Head of caudate nucleus (tissue), 42 donors: ENCODE measurements at regions not wholly inside any gene's neighbourhood (a gene's known extent, or its start where the extent isn't known, plus 50 kb on each side); places are given as distances from the start of the nearest gene placed in this dataset.
"Not testable (repeated sequence)": the region's sequence is repeated elsewhere in the genome, so short reads cannot be mapped to it uniquely, and the experiment has no call there.

Experiments
- DNase-seq, 42 donors: peaks; one replicate each; pipeline versions ENCODE4 v3.0.0 to v3.0.0-alpha.2; 2020 to 2021; ENCODE audit warnings: mixed read lengths in 7 of 42
- intact Hi-C: fragments of 100-400 bp; cut with DNase I; formaldehyde crosslinking; loops from one replicate; pipeline ENCODE4 v1.15.0; 2022

DNA sequence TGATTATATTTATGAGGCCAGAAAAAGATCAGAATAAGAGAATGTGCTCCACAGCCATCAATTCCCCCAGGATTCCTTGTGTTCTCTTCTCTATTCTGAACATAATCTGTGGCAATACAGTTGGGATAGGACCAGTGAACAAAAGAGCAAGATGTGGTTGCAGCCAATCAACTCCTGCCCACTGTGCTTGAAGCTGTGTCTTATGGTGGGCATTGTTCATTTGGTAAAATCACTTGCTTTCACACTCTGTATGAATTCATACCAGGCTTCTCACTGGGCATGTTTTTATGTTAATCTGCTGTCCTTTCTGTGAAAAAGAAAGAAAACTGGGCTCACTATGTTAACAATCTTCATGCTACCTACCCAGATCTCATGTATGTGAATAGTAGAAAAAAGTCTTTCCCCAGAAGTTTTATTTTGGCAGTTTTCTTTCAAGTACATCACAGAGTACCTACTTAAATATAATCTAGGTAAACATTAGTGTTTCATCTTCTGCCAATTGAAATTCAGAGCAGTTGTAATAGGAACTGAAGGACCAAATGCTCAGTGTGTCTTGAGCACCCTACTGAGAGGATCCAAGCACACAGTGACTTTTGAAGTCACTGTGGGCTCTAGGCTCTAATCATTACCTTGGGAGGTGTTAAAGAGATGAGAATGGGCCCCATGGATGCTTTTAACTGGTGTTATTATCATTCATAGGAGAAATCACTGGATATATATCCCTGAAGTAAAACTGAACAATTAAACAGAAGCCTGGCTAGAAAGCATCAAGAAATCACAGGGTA lies 429.2 kb upstream of the TRAM1L1 start:
- no peak for DNase-seq
- intact Hi-C loops, result no loop called here

DNA sequence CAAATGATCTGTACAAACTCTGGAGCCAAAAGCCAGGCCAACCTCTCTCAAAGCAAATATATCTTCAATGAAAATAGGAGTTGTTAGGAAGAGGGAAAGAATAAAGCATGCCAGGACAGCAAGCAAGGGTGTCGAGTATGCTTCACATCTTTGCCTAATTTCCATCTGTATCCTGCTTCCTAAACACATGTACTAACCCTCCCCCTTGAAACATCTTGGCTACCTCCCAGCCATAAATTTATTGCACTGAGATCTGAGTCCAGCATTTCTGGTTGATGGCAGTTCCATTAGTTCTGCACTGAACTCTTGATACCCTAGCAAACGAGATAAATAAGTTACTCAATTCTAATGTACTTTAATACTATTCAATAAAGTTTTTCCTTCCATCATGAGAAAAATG lies 430.5 kb upstream of the TRAM1L1 start:
- intact Hi-C loops, result no loop called here
- DNase-seq, result no peak

- intact Hi-C loops, result no loop called here
Measured at GRCh38 chr4:117527601-117528000, 442.2 kb upstream of the TRAM1L1 start.

GRCh38 chr4:117529401-117529800 lies 444.0 kb upstream of the TRAM1L1 start:
- intact Hi-C loops, result no loop called here
- DNase-seq, result no peak

More at GRCh38 chr4:117527601-117528000, 442.2 kb upstream of the TRAM1L1 start:
- DNase-seq, result no peak

- intact Hi-C loops, result no loop called here
- no peak for DNase-seq
Measured at GRCh38 chr4:117533501-117533900, 448.1 kb upstream of the TRAM1L1 start.

DNA sequence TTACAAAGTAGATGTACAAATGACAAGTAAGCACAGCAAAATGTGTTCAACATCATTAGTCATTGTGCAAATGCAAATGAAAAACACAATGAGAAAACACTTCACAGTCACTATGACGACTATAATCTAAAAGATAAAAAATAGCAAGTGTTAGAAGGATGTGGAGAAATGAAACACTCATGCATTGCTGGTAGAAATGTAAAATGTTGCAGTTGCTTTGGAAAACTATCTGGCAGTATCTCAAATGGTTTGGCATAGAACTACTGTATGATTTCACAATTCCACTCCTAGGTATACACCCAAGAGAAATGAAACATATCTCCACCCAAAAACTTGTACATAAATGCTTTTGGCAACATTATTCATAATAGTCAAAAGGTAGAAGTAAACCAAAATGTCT lies 459.7 kb upstream of the TRAM1L1 start:
- intact Hi-C loops, result no loop called here
- DNase-seq, result no peak

GRCh38 chr4:117549524-117549923 lies 464.1 kb upstream of the TRAM1L1 start:
- DNase-seq, result no peak
- intact Hi-C loops, result no loop called here

DNA sequence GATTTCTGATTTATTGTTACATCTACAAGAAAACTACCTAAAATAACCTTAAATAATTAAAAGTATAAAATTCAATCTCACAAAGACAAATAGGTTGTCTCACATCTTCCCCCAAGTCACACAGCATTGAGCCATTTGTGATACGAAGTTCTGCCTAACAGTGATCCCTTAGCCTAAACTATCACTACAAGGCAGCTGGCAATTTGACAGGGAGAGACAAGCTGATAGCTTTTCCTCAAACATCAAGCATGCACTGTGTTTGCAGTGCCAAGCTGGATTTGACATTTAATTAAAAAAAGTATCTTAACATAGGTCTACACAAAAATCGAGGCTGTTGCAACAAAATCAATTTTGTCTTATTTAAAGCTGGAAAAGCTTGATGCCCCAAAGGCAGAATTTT lies 464.7 kb upstream of the TRAM1L1 start:
- peak in 1 of 42 donors; percentile 2 for DNase-seq
- intact Hi-C loops, result loop anchor here (10.0 kb wide), 1 partner anchor 415 kb away; no protein-coding TSS in a partner anchor

DNA sequence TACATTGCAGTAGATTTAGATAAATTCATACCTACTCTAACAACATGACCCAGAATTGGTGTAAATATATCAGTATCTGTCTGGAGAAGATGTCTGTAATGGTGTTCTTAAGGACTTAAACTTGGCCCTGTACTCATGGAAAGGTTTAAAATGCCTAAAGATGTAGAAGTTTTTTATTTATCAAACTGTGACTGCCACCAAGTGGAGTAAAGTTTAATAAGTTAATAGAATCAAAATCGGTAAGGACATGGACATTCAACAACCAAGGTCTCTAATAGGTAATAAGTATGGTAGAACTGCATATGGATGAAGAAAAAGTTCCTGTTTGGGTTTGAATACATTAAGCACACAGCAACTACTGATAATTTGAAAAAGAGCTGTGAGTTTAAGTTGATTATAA lies 474.0 kb upstream of the NDST3 start:
- intact Hi-C loops, result no loop called here
- no peak for DNase-seq

DNA sequence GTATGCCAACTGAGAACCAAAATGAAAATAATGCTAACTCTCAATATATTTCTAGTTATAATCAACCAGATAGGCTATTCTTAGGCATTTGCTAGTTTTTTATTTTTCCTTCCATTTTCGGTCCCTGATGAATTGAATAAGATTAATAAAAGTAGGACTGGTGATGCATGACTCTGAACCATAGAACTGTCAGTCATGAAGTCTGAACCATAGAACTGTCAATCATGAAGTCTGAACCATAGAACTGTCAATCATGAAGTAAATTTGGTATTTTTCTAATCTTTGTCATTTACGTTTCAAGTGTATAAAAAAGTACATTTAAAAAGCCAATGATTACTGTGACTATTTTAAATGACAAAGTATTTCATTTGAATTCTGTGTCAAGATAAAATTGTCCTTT lies 460.2 kb upstream of the NDST3 start:
- no peak for DNase-seq
- intact Hi-C loops, result no loop called here

GRCh38 chr4:117575850-117576249 lies 458.4 kb upstream of the NDST3 start:
- intact Hi-C loops, result no loop called here
- no peak for DNase-seq

DNA sequence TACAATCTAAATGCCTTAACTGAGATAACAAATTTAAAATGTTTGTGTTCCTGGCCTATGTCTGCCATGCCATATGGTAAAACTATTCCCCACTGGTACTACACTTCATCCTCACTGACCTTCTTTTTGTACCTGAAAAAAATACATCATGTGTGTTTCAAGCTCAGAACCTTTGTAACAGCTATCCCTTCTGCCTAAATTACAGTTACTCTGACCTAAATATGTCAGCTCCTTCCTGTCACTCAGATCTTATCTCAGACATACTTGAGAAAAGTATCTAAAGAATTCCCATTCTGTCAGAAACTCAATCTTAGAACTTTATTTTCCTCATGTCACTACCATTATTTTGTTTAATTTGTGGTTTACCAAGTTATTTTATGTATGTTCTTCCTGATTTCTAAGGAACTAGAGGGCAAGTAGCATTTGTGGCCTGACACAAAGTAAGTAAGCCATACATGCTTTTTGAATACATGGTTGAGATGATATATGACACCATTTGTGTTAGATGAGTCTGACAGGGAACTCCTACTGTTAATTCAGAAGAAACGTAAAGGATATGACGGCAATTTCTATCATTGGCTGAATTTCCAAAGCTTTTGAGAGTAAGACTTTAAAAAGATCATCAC lies 456.5 kb upstream of the NDST3 start:
- intact Hi-C loops, result no loop called here
- no peak for DNase-seq

GRCh38 chr4:117588771-117589170 lies 445.5 kb upstream of the NDST3 start:
- intact Hi-C loops, result no loop called here

GRCh38 chr4:117596917-117597480 lies 437.3 kb upstream of the NDST3 start:
- no peak for DNase-seq
- intact Hi-C loops, result no loop called here

More at GRCh38 chr4:117588771-117589170, 445.5 kb upstream of the NDST3 start:
- no peak for DNase-seq

GRCh38 chr4:117599393-117599792 lies 434.9 kb upstream of the NDST3 start:
- intact Hi-C loops, DNase-seq: not testable (repeated sequence)

DNA sequence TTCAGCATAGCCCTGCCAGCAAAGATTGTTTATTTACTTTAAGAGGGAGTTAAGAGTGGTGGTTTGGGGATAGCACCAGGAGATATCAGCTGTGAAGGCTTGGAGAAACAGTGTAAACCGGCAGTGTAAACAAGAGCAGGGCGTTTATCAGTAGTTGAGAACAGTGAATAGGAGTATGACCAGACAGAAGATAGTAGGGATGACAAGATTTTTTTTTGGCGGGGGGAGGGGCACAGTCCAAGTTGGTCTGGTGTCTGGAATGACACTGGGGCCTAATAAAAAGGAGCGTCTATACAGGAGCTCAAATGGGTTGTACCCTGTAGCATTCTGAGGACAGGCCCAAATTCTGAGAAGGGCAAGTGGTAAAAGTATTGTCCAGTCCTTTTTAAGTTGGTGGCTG lies 433.4 kb upstream of the NDST3 start:
- DNase-seq, intact Hi-C loops: not testable (repeated sequence)

DNA sequence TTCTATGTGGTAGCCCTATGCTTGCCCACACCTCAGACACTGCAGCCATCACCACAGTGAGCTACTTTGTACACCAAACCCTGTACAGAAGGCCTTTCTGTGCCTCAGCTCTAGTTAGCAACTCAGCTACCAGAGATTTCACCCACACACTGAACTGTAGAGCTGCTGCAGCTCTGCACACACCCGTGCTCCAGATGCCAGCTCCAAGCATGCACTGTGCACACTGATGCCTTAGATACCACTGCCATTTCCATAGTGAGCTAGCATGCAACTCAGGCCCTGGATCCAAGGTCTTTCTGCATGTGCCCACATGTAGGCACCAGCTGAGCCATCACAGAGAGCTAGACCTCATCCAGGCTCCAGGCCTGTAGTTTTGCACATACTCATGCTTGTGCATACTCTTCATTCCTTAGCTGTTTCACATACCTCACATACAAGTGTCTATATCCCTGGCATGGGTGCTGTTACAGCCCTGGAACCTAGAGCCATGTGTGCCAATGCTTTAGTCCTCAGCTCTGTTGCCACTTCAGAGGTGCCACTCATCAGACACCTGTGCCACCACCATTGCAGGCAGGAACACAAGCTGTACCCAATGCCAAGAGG lies 423.5 kb upstream of the NDST3 start:
- peak in 22 of 42 donors; percentile 1 to 55 (median 21) for DNase-seq
- intact Hi-C loops, result no loop called here

DNA sequence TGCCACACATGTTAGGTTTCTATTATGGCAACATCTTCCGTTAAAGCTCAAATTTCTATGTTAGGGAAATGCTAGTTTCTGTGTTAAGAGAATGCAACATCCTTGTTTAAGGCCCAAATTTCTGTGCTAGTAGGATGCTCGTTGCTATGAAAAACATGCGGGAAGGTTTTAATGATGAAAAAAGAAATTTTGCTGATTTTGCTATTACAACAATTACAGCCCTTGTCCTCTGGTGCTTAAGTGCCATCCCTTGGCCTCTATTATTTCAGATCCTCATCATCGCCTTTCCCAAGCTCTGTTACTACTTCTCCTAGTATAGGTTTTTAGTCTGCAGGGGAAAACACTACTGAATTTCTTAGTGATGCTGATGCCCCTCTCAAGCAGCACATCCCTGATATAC lies 412.6 kb upstream of the NDST3 start:
- intact Hi-C loops, result no loop called here

GRCh38 chr4:117623326-117623725 lies 411.0 kb upstream of the NDST3 start:
- intact Hi-C loops, result no loop called here
- no peak for DNase-seq

More for the DNA sequence above, 412.6 kb upstream of the NDST3 start:
- DNase-seq, result no peak

DNA sequence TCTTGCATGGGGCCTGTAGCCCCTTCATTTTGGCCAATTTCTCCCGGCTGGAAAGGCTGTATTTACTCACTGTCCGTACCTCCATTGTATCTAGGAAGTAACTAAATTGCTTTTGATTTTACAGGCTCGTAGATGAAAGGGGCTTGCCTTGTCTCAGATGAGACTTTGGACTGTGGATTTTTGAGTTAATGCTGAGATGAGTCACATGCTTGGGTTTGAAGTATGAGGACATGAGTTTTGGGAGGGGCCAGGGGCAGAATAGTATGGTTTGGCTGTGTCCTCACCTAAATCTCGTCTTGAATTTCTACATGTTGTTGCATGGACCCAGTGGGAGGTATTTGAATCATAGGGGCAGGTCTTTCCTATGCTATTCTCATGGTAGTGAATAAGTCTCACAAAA lies 407.6 kb upstream of the NDST3 start:
- no peak for DNase-seq
- intact Hi-C loops, result no loop called here
